MG63 (cell line): ENCODE measurements at regions not wholly inside any gene's neighbourhood (a gene's known extent, or its start where the extent isn't known, plus 50 kb on each side); places are given as distances from the start of the nearest gene placed in this dataset.

Experiments used
- DNase-seq: peaks from one replicate; pipeline ENCODE4 v3.0.0-alpha.2; 2020
- H3K27me3 ChIP-seq: fragments of 250-450 bp; sonication (Bioruptor Pico); 2 replicates; pipeline ENCODE4 v1.5.1; 2020; ENCODE audit warnings: mild to moderate bottlenecking, moderate library complexity
- H3K36me3 ChIP-seq: fragments of 250-450 bp; sonication (Bioruptor Pico); 2 replicates; pipeline ENCODE4 v1.5.1; 2020; ENCODE audit warnings: mild to moderate bottlenecking, moderate library complexity
- H3K4me3 ChIP-seq: fragments of 250-450 bp; sonication (Bioruptor Pico); 2 replicates; pipeline ENCODE4 v1.5.1; 2020; ENCODE audit warnings: mild to moderate bottlenecking, moderate library complexity
- H3K9me3 ChIP-seq: fragments of 250-450 bp; sonication (Bioruptor Pico); 2 replicates; pipeline ENCODE4 v1.5.1; 2020; ENCODE audit warnings: mild to moderate bottlenecking, moderate library complexity

DNA sequence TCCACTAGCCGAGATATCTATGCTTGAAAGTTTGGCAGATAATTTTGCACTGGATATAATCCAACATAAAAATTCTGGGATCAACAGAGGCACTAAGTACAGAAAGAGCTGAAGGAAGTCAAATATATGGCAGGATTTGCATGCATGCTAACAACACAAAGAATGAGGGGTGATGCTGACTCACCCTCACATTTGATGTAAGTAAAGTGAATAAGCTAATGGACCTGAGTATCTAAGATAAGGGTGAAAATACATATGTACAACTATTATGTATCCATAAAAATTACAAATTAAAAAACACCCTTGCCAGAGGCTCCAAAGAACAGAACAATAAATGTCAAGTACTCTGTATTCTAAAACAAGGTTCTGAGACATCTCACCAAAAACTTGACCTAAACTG, 63.8 kb upstream of the PRDX4 start:
- no peak for DNase-seq
- Histone ChIP-seq H3K4me3 (no peak overlapping the region), H3K27me3 (no peaks in the 10 kb centered on the region), H3K36me3 (no peaks in the 10 kb centered on the region), H3K9me3 (no peaks in the 10 kb centered on the region)

DNA sequence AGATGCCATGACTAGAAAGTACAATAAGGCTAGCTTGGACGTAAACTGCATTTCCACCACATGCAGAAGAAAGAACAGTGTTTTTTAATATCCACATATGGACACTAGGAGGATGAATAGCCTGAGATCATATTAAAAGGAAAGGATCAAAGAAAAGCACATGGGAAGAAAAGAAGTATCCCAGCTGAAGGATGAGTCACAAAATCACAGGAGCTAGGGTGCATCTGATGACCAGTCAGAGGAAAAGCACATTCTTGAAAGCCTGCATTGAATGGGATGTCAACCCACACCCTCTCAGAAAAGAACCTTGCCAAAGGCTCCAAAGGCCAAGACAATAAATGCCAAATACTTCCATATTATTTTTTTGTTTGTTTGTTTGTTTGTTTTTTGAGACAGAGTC, 56.8 kb upstream of the PRDX4 start:
- H3K9me3 ChIP-seq = no peaks in the 10 kb centered on the region
- no peaks in the 10 kb centered on the region for H3K36me3 ChIP-seq
- no peaks in the 10 kb centered on the region for H3K27me3 ChIP-seq
- no peak for DNase-seq
- no peak overlapping the region for H3K4me3 ChIP-seq

DNA sequence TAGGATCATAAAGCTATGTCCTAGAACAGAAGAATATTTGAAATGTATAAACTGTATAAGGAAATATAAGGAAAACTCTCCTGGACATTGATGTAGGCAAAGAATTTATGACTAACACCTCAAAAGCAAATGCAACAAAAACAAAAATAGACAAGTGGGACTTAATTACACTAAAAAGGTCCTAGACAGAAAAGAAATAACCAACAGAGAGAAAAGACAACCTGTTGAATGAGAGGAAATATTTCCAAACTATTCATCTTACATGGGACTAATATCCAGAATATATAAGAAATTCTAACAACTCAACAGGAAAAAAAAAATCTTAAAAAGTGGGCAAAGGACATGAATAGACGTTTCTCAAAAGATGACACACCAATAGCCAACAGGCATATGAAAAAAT, 54.4 kb upstream of the PRDX4 start:
- Histone ChIP-seq H3K4me3 (no peak overlapping the region), H3K27me3 (no peaks in the 10 kb centered on the region), H3K36me3 (no peaks in the 10 kb centered on the region), H3K9me3 (no peaks in the 10 kb centered on the region)
- DNase-seq = no peak

DNA sequence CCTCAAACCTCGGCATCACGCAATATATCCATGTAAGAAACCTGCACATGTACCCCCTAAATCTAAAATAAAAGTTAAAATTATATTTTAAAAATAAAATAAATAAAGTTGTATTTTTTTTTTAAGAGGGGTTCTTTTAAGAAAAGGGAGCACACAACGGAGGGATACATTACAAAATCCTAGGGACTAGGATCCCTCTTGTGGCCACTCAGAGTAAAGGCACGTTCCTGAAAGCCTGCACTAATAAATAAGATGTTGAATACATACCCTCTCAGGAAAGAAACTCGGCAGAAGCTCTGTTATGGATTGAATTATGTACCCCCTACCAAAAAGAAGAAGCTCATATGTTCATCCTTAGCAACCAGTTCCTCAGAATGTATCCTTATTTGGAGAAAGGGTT, 50.9 kb upstream of the PRDX4 start:
- no peaks in the 10 kb centered on the region for H3K27me3 ChIP-seq
- H3K9me3 ChIP-seq = no peaks in the 10 kb centered on the region
- no peak for DNase-seq
- no peaks in the 10 kb centered on the region for H3K36me3 ChIP-seq
- no peak overlapping the region for H3K4me3 ChIP-seq
